CD4-positive, alpha-beta T cell treated with Interleukin-4 for 4 hours (primary cell): ENCODE measurements at regions not wholly inside any gene's neighbourhood (a gene's known extent, or its start where the extent isn't known, plus 50 kb on each side); places are given as distances from the start of the nearest gene placed in this dataset.
"Not testable (repeated sequence)": the region's sequence is repeated elsewhere in the genome, so short reads cannot be mapped to it uniquely, and the experiment has no call there.

Experiments used
- DNase-seq: peaks from one replicate; pipeline ENCODE4 v3.0.0-alpha.2; 2020

DNA sequence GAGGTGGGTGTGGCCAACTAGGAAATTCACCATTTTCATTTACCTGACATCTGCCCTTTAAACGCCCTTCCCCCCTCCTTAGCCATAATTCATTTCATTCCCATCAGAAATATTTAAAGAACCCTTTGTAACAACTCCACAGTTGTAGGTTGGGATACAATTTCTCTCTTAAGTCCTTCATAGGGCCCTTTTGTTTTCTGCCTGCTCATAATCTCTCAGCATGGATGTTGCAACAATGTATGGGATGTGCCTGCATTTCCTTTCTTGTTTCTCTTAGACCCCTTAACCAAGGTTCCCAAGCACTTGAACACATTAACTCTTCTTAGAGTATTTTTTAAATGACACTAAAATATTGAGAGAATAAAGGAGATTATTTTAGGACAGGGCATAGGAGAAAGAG lies 51.7 kb upstream of the MYO10 start:
- no peak for DNase-seq

DNA sequence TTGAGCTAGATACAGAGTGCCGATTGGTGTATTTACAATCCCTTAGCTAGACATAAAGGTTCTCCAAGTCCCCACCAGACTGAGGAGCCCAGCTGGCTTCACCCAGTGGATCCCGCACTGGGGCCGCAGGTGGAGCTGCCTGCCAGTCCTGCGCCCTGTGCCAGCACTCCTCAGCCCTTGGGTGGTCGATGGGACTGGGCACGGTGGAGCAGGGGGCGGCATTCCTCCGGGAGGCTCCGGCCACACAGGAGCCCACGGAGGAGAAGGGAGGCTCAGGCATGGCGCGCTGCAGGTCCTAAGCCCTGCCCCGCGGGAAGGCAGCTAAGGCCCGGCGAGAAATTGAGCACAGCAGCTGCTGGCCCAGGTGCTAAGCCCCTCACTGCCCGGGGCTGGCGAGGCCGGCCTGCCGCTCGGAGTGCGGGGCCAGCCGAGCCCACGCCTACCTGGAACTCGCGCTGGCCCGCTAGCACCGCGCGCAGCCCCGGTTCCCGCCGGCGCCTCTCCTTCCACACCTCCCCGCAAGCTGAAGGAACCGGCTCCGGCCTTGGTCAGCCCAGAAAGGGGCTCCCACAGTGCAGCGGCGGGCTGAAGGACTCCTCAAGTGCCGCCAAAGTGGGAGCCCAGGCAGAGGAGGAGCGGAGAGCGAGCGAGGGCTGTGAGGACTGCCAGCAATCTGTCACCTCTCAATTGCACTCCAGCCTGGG lies 54.9 kb upstream of the MYO10 start:
- not testable (repeated sequence) for DNase-seq

DNA sequence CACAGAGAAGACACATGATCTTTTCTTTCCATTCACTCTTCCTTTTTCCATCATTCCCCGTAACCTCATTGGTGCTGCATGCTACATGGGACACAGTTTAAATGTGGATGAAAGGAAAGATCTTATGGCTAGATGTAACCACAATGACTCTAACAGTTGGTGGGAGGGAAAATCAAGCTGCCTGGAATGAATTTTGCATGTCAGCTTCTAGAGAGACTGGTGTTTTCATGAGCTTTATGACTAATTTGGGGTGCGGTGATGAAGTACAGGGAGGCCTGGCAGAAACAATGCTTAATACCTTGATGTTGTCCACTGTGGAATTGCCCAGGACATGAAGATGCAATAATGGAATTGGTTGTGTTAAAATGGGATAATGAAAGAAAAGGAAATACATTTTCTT lies 55.9 kb upstream of the MYO10 start:
- DNase-seq = no peak

DNA sequence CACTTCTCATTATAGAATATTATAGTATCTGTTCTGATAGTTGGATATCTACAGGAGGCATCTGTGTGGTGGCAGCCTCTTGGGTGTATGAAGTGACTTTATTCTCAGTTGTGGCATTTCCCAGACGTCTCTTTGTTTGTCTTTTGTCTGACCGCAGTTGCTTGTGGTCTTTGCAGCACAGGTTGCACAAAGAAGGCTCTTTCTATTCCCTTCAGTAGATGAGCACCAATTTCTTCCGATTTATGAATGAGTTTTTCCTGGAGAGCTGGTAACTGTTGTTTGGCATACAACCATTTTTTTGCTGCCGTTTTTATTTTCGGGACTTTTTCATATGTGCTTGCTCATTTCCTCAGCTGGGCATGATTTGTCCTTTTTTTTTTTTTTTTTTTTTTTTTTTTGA lies 56.4 kb upstream of the MYO10 start:
- no peak for DNase-seq

DNA sequence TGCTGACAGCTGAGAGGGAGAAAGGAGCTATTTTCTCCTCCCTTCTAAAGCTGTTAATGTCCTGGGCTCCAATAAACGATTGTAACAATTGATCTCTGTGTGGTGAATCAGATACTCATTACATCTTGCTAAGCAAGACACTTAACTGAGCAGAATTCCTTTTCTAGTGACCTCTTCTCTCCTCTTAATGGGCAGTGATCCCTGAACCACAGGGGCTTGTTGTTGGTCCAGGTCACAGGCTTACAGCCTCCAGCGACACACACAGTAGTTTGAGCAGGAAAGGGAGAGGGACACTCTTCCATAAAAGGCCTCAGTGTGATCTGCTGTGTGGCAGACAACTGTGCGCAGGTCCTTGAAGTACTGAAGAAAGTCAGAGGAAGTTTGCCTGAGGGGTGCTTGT lies 58.5 kb upstream of the MYO10 start:
- no peak for DNase-seq

DNA sequence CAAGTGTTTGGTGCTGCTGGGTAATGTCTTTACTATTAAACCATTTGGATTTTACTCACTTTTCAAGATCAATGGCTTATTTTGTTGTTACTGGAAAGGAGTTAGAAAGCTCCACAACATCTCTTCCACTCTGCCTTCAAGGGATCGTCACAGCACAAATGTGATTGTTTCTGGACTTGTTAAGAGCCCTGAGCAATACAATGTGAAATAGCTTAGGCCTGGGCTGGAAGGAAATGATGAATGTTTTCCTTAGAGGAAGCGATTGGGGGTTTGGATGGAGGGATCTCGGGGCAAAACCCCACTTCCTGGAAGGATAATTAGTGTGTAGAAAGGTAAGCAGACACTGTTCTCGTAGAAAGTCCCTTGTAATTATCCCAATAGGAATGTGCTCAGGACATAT lies 59.3 kb upstream of the MYO10 start:
- DNase-seq = no peak

DNA sequence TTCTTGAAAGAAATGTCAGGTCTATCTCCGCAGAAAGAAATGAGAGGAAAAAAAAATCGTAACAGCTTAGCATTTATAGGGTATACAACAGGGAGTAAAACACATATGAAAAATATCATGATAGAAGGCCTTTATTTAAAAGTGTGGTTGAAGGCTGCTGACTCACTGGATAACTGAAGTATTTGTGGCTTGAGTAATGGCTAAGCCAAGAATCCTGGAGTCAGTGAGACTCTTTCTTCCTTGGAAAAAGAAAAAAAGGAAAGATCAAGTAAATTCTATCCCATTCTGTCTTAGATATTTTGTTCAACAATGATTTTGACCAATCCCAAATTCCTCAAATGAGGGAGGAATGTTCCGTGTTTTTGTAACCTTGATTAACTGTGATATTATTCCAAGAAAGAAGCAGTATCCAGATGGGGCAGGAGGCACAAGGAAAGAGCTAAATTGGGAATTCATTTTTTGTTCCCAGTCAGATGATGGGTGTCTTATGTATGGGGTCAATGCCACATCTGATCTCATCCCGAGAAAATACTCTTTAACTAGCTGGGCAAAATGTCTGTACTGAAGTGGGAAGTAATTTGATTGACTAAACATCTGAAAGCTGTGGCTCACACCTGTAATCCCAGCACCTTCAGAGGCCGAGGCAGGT lies 64.3 kb upstream of the MYO10 start:
- no peak for DNase-seq

DNA sequence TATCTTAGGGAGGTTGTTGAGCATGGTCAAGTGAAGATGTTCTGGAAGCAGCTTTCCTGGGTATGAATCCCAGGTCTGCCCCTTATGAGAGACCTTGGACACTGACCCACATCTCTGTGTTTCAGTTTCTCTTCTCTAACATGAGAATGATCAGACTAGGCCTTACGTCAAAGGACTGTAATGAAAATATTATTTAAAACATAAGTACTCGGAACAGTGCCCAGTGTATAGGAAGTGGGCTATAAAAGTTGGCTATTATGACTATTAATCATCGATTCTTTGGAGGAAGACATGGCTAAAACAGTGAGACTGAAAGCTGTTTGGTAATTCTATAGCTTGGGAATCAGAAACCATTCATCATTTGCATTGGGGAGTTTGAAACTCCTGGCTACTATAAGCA lies 65.3 kb upstream of the MYO10 start:
- DNase-seq = no peak

DNA sequence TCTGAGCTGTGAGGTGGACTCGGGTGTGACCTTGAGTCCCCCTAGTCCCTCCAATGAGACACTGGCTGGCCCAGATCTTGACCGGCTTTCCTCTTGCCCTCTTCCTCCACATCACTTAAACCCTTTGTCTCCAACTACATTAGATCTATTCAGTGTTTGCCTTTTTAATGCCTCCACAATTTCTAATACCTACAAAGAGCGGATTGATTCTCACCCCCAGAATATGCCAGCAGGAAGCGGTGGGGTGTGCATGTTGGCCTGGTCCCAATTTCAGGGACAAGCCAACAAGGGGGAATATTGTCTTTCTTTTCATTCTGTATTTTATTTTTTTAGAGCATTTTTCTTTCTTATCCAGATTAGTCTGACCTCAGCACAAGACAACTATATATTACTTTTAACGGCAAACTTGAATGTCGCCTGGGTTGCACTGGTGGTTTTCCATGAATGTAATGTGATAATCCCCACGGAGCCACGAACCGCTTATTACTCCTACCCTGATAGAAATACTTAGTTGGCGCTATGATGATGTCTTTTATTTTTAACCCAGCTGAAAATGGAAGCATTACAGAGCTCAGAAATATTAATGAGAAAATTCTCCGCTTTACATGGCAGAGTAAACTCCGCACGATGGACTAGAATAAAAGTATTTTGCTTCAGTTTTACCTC lies 68.5 kb upstream of the MYO10 start:
- no peak for DNase-seq

DNA sequence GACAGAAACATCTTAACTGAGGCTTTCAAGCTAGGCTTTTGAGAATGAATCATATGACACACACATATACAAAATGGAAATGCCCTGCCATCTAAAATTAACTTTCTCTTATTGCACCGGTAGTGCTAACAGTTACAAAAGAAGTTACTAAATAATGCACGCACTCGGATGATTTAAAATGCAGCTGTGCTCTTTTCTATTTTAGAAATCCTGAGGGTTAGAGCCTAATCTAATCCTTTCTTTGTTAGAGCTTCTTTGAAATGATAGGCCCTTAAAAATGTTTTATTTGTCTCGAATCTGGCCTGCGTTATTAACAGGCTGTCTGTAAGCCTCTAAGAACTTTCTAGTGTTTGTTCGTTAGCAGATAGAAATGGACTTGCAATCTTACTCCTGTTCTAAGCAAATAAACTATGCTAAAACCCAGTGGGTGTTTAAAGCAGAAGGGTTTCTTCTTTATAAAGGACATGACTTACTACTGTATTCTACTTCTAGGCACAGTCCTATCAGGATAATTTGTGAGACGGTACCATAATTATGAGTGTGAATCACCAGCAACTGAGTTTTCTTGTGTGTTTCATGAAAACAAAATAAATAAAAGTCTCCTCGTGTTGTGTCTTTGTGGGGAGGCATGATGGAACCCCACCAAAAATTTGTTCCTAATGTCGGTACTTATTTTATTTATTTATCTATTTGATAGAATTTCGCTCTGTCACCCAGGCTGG lies 69.2 kb upstream of the MYO10 start:
- DNase-seq = no peak

DNA sequence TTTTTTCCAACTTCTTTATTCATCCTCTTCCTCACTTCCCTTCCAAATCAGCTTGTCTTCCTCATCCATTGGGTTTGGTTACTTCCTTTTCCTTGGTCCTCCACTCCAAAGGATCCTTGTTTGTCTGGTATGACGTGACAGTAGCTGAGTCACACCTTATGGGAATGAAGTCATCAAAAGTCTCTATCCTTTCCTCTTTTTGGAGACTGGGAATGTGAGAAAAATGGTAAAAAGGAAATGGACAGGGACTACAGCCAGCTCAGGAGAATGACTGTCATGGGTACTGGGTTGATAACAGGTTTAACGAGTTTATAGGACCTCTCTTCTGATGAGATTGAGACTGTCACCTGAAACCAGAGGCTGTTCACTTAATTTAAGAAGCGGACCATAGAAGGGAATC lies 76.2 kb upstream of the MYO10 start:
- no peak for DNase-seq

DNA sequence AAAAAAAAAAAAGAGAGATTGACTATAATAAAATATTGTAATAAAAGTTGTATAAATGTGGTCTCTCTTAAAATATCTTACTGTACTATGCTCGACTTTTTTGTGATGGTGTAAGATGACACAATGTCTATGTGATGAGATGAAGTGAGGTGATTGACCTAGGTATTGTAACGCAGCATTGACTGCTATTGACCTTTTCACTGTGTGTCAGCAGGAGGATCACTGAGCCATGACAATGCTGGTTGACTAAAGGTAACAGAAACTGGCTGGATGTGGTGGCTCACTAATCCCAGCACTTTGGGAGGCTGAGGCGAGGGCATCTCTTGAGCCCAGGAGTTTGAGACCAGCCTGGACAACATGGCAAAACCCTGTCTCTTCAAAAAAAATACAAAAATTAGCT lies 78.6 kb upstream of the MYO10 start:
- DNase-seq = no peak

DNA sequence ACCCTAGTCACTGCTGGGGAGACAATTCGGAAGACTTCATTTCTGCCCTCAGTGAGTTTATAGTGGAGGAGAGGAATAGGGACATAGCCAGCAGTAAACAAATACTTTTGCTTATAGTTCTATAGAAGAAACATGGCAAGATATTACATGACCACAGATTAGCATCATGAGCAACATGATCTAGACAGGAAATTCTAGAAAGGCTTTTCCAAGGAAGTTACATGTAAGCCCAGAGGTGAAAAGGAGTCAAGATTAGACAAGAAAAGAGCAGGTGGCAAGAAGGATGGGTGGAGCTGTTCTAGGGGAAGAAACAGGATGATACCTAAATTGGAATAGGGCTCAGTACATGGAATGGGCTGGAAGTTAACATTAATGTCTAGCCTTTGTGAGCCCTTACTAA lies 82.8 kb upstream of the MYO10 start:
- DNase-seq = no peak

DNA sequence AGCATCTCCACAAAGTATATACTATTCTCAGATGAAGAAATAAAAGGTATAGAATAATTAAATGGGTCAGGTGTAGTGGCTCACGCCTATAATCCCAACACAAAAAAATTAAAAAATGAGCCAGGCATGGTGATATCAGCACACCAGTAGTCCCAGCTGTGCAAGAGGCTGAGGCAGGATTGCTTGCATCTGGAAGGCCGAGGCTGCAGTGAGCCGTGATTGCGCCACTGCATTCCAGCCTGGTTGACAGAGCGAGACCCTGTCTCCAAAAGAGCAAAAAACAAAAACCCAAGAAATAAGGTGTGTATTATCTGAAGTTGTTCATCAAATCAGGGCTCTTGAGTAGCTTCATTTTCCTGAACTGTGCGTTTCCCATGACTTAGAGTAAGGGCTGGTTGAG lies 83.2 kb upstream of the MYO10 start:
- DNase-seq = no peak

DNA sequence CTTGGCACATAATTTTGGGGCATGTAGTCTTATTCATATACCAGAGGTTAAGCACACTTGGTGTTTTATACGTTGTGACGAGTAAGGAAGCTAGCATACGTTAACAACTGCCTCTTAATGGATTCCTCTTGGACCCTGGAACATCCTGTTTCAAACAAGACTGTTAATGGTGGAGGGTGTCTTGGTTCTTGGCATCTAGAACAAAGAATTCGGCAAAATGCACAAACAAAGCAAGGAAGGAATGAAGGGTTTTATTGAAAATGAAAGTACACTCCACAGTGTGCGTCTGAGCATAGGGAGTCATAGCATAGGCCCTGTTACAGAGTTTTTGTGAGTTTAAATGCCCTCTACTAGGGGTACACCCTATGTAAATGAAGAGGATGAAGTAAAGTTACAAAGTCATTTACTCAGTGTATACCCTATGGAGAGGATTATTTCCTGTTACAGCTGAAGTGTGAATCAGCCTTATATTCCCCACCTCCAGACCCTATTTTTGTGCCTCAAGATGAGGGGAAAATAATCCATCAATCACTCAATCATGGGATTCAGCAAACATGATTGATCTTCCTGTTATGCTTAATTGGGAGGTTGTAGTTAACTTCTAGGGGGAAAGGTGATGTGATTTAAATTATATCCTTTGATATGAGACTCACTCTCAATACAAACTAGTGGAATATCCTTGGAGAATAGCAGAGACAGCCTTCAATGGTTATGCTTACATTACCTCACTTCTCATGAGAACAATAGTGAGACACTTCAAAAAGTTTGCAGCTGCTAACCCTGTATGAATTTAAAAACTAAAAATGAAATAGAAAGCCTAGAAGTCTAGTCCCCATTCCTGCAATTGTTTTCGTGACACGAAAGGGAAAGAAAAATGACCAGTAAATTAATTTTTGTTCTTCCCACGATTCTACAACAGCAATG lies 84.9 kb upstream of the MYO10 start:
- no peak for DNase-seq

DNA sequence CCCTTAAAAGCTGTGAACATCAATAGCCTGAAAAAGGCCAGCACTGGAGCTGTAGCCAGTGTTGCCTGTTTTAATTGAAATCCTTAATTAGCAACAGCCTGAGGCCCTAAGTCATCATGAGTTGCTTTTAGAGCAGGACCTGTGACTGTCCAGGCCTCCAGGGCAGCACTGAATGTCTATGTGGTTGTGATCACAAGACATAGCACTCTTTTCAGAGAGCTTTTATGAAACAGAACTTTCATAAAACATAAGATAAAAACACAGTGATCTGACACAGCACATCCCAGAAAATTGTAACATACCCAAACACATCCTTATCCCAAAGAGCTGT lies 85.5 kb upstream of the MYO10 start:
- no peak for DNase-seq

DNA sequence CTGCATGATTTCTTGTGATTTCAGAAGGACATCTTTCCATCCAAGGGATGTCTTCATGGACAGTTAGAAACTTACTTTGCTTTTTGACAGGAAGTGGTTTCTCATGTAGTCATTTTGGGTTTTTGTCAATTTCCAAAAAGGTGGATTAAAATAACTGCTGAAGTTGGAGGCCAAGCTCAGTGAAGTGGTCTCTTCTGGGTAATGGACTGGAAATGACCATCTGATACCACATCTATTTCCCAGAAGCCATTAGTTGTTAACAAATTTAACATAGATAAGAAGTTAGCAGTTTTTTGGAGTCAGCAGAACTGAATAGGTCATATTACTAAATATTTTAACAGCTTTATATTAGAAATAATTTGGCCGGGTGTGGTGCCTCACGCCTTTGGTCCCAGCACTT lies 86.2 kb upstream of the MYO10 start:
- no peak for DNase-seq

DNA sequence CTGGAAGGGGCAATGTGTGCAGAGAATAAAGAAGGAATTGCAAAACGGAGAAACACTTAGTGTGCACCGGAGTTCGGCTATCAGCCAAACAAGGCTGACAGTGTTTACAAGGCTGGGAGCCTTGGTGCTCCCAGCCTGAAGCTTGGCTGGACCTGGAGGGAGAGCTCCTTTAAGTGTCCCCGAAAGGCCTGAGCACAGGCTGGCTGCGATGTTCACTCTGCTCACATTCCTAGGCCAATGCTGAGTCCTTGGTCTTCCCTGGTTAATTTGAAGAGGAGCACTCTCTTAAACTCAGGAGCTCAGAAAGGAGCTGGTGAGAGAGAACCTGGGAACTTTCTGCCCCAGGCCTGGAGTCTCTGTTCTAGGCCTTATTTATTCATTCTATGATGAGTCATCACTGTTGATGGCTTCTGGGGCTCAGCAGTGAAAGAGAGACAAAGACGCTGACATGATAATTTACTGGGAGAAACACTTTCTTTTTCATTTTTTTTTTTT lies 88.6 kb upstream of the MYO10 start:
- DNase-seq = no peak

DNA sequence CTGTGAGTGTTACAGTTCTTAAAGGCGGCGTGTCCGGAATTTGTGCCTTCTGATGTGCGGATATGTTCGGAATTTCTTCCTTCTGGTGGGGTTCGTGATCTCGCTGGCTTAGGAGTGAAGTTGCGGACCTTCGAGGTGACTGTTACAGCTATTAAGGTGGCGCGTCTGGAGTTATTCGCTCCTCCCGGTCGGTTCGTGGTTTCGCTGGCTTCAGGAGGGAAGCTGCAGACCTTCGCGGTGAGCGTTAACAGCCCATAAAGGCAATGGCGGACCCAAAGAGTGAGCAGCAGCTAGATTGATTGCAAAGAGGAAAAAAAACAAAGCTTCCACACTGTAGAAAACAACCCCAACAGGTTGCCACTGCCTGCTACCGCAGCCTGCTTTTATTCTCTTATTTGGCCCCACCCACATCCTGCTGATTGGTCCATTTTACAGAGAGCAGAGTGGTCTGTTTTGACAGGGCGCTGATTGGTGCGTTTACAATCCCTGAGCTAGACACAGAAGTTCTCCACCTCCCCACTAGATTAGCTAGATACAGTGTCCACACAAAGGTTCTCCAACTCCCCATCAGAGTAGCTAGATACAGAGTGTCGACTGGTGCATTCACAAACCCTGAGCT lies 95.7 kb upstream of the MYO10 start:
- not testable (repeated sequence) for DNase-seq

DNA sequence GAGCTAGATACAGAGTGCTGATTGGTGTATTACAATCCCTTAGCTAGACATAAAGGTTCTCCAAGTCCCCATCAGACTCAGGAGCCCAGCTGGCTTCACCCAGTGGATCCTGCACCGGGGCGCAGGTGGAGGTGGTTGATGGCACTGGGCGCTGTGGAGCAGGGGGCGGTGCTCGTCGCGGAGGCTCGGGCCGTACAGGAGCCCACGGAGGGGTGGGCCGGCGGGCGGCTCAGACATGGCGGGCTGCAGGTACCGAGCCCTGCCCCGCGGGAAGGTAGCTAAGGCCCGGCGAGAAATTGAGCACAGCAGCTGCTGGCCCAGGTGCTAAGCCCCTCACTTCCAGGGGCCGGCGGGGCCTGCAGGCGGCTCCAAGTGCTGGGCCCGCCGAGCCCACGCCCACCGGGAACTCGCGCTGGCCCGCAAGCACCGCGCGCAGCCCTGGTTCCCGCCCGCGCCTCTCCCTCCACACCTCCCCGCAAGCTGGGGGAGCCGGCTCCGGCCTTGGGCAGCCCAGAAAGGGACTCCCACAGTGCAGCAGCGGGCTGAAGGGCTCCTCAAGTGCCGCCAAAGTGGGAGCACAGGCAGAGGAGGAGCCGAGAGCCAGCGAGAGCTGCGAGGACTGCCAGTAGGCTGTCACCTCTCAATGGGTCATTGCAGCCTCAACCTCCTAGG lies 96.4 kb upstream of the MYO10 start:
- DNase-seq = not testable (repeated sequence)

DNA sequence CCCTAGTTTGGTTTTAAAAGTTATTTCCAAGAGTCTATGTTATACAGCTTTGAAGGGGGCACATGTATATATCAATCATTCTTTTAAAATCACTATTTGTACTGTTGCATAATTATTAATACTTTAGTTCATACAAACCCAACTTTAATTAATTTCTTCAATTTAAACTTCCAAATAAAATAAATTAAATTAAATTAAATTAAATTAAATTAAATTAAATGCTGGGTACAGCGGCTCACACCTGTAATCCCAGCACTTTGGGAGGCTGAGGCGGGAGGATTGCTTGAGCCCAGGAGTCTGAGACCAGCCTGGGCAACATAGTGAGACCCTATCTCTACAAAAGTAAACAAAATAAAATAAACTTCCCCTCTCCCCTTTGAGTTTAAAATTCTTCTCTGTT lies 98.9 kb upstream of the MYO10 start:
- not testable (repeated sequence) for DNase-seq

DNA sequence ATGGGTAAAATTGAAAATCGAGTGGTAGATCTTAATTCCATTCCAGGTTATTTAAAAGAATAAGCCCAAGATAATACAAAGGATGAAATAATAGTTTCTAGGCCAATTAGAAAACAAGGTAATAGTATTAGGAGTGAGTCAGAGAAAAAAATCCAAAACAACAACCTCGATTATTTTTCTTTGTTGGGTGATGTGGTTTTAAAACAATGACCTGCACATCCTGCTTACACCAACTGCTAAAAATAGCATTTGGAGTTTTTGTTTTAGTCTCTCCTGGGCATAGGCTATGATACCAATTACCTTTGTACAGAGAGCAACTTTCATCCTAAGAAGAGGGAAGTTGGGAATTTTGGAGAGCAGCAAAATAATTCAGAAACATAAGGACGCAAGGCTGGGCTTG lies 101.7 kb upstream of the MYO10 start:
- no peak for DNase-seq
